WTC11 (cell line): ENCODE measurements at regions not wholly inside any gene's neighbourhood (a gene's known extent, or its start where the extent isn't known, plus 50 kb on each side); places are given as distances from the start of the nearest gene placed in this dataset.

Source experiments
- CREB1 ChIP-seq: sonication (generic); formaldehyde crosslinking; IDR thresholded peaks from 2 replicates; pipeline ENCODE4 v1.8.0; 2023; ENCODE audit warnings: mild to moderate bottlenecking, missing genetic modification reagents
- CTCF ChIP-seq: fragments of 200-600 bp; IDR thresholded peaks from 2 replicates; pipeline ENCODE4 v1.8.0; 2022; ENCODE audit warnings: antibody characterized with exemption
- ESRRA ChIP-seq: sonication (generic); formaldehyde crosslinking; IDR thresholded peaks from 2 replicates; pipeline ENCODE4 v1.8.1; 2022; ENCODE audit warnings: mild to moderate bottlenecking, missing genetic modification reagents, borderline replicate concordance
- IRF2 ChIP-seq: sonication (generic); formaldehyde crosslinking; IDR thresholded peaks from 2 replicates; pipeline ENCODE4 v1.8.0; 2022; ENCODE audit warnings: low read depth, missing genetic modification reagents, borderline replicate concordance
- MAX ChIP-seq: sonication (generic); formaldehyde crosslinking; IDR thresholded peaks from 2 replicates; pipeline ENCODE4 v1.8.0; 2022; ENCODE audit warnings: mild to moderate bottlenecking, missing genetic modification reagents
- NR1H2 ChIP-seq: sonication (generic); formaldehyde crosslinking; IDR thresholded peaks from 2 replicates; pipeline ENCODE4 v1.9.0; 2021; ENCODE audit warnings: mild to moderate bottlenecking, moderate library complexity, missing genetic modification reagents
- NR2C2 ChIP-seq: sonication (generic); formaldehyde crosslinking; IDR thresholded peaks from 2 replicates; pipeline ENCODE4 v1.8.0; 2022; ENCODE audit warnings: mild to moderate bottlenecking, missing genetic modification reagents
- SP1 ChIP-seq: sonication (generic); formaldehyde crosslinking; conservative IDR thresholded peaks from 2 replicates; pipeline ENCODE4 v1.8.1; 2022; ENCODE audit warnings: missing genetic modification reagents
- TF ChIP-seq, protein P1 (sequence below): sonication (generic); formaldehyde crosslinking; IDR thresholded peaks from 2 replicates; pipeline ENCODE4 v1.8.0; 2022; ENCODE audit warnings: missing genetic modification reagents

DNA sequence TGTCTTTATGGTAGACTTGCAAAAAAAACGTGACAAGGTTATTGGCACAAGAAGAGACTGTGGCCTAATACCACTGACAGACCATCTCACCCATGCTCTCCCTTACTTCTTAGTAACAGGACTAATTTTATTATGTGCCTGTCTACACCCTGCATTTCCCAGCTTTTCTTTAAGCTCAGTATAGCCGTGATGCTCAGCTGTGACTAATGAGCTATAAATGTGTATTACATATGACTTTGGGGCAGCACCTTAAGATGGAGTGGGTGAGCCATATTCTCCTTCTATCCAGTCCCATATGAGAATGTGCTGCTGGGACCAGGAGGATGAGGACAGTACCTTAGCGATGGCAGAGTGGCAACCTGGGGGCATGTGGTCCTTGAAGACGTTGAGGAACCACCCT lies 293.5 kb downstream of the RNF144A start:
- no peak for TF ChIP-seq MAX
- no peak for TF ChIP-seq CREB1 (CRISPR knock-in tag)
- TF ChIP-seq CTCF = no peak
- TF ChIP-seq ESRRA (CRISPR knock-in tag) = no peak
- no peak for TF ChIP-seq IRF2 (CRISPR knock-in tag)
- no peak for TF ChIP-seq SP1 (CRISPR knock-in tag)
- no peak for TF ChIP-seq NR2C2 (CRISPR knock-in tag)
- TF ChIP-seq NR1H2 = no peak
- TF ChIP-seq, protein P1, sequence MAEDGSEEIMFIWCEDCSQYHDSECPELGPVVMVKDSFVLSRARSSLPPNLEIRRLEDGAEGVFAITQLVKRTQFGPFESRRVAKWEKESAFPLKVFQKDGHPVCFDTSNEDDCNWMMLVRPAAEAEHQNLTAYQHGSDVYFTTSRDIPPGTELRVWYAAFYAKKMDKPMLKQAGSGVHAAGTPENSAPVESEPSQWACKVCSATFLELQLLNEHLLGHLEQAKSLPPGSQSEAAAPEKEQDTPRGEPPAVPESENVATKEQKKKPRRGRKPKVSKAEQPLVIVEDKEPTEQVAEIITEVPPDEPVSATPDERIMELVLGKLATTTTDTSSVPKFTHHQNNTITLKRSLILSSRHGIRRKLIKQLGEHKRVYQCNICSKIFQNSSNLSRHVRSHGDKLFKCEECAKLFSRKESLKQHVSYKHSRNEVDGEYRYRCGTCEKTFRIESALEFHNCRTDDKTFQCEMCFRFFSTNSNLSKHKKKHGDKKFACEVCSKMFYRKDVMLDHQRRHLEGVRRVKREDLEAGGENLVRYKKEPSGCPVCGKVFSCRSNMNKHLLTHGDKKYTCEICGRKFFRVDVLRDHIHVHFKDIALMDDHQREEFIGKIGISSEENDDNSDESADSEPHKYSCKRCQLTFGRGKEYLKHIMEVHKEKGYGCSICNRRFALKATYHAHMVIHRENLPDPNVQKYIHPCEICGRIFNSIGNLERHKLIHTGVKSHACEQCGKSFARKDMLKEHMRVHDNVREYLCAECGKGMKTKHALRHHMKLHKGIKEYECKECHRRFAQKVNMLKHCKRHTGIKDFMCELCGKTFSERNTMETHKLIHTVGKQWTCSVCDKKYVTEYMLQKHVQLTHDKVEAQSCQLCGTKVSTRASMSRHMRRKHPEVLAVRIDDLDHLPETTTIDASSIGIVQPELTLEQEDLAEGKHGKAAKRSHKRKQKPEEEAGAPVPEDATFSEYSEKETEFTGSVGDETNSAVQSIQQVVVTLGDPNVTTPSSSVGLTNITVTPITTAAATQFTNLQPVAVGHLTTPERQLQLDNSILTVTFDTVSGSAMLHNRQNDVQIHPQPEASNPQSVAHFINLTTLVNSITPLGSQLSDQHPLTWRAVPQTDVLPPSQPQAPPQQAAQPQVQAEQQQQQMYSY (CRISPR knock-in tag) = no peak
